HEK293 (cell line): ENCODE measurements at regions not wholly inside any gene's neighbourhood (a gene's known extent, or its start where the extent isn't known, plus 50 kb on each side); places are given as distances from the start of the nearest gene placed in this dataset.

Source experiments
- CTCF ChIA-PET: fragments of 350-600 bp; formaldehyde crosslinking; extraction: SDS; loops from one replicate; lab custom pipeline; 2021; ENCODE audit warnings: antibody characterized with exemption; lab: Yijun Ruan, JAX
- POLR2A ChIA-PET: fragments of 300-600 bp; formaldehyde crosslinking; extraction: SDS; loops from one replicate; lab custom pipeline; 2020; ENCODE audit warnings: antibody characterized with exemption, inconsistent platforms; lab: Yijun Ruan, JAX
- H3K27ac ChIP-seq: fragments of 200-500 bp; sonication (Bioruptor generic); 2 replicates; pipeline ENCODE4 v1.5.1; 2014; ENCODE audit warnings: low read depth, low read length, control low read depth, inconsistent platforms; ENCODE audit errors: extremely low read depth
- H3K36me3 ChIP-seq, 2 experiments: fragments of 200-500 bp in 1 of 2; sonication (Bioruptor generic) in 1 of 2; 1 replicate in 1 of 2; 2 replicates in 1 of 2; pipeline ENCODE4 v1.5.1; 2014 to 2017; ENCODE audit warnings: inconsistent platforms in 2 of 2, low read length in 2 of 2; ENCODE audit not compliant: control insufficient read depth in 2 of 2, insufficient read depth in 1 of 2
- H3K4me1 ChIP-seq: fragments of 200-500 bp; sonication (Bioruptor generic); 2 replicates; pipeline ENCODE4 v1.5.1; 2014; ENCODE audit warnings: mild to moderate bottlenecking, low read length, inconsistent platforms; ENCODE audit not compliant: control insufficient read depth, insufficient read depth
- H3K4me3 ChIP-seq: 2 replicates; pipeline ENCODE4 v1.5.1; 2011; ENCODE audit warnings: low read depth, mild to moderate bottlenecking, control low read depth, low read length, moderate library complexity
- H3K9me3 ChIP-seq: fragments of 200-500 bp; sonication (Bioruptor generic); 2 replicates; pipeline ENCODE4 v1.5.1; 2014; ENCODE audit warnings: low read depth, low read length, inconsistent platforms; ENCODE audit not compliant: control insufficient read depth, insufficient read depth
- BCL11B ChIP-seq: fragments of 450-650 bp; formaldehyde crosslinking; IDR thresholded peaks from 2 replicates; pipeline ENCODE4 v1.5.1; 2016; ENCODE audit warnings: low read depth, missing biosample characterization, missing genetic modification characterization
- HOXD13 ChIP-seq: sonication (generic); formaldehyde crosslinking; IDR thresholded peaks from 2 replicates; pipeline ENCODE4 v1.8.0; 2022; ENCODE audit warnings: missing genetic modification reagents, borderline replicate concordance
- KLF8 ChIP-seq: fragments of 450-650 bp; formaldehyde crosslinking; IDR thresholded peaks from 2 replicates; pipeline ENCODE4 v1.5.1; 2016; ENCODE audit warnings: missing biosample characterization, missing genetic modification characterization
- OSR2 ChIP-seq: fragments of 450-650 bp; formaldehyde crosslinking; IDR thresholded peaks from 2 replicates; pipeline ENCODE4 v1.5.1; 2016; ENCODE audit warnings: missing biosample characterization, missing genetic modification characterization
- PRDM1 ChIP-seq: fragments of 450-650 bp; formaldehyde crosslinking; IDR thresholded peaks from 2 replicates; pipeline ENCODE4; 2016; ENCODE audit warnings: missing biosample characterization, missing genetic modification characterization
- SETDB1 ChIP-seq: IDR thresholded peaks from one replicate; pipeline ENCODE4 v1.6.1; 2017; ENCODE audit warnings: mild to moderate bottlenecking, low read length, moderate library complexity, mixed read lengths; ENCODE audit not compliant: insufficient read length
- ZBTB17 ChIP-seq: fragments of 450-650 bp; formaldehyde crosslinking; IDR thresholded peaks from 2 replicates; pipeline ENCODE4 v1.5.1; 2016; ENCODE audit warnings: missing biosample characterization, missing genetic modification characterization
- ZBTB48 ChIP-seq: fragments of 450-650 bp; formaldehyde crosslinking; IDR thresholded peaks from 2 replicates; pipeline ENCODE4 v1.5.1; 2016; ENCODE audit warnings: missing biosample characterization, missing genetic modification characterization
- ZBTB7A ChIP-seq: fragments of 450-650 bp; formaldehyde crosslinking; IDR thresholded peaks from 2 replicates; pipeline ENCODE4 v1.5.1; 2016; ENCODE audit warnings: low read depth, missing biosample characterization, missing genetic modification characterization
- ZNF121 ChIP-seq: fragments of 450-650 bp; formaldehyde crosslinking; IDR thresholded peaks from 2 replicates; pipeline ENCODE4 v1.5.1; 2016; ENCODE audit warnings: missing biosample characterization, missing genetic modification characterization
- ZNF146 ChIP-seq: fragments of 450-650 bp; formaldehyde crosslinking; IDR thresholded peaks from 2 replicates; pipeline ENCODE4 v1.5.1; 2016; ENCODE audit warnings: missing biosample characterization, missing genetic modification characterization
- ZNF175 ChIP-seq: fragments of 450-650 bp; formaldehyde crosslinking; IDR thresholded peaks from 2 replicates; pipeline ENCODE4 v1.5.1; 2016; ENCODE audit warnings: missing biosample characterization, missing genetic modification characterization
- ZNF23 ChIP-seq: fragments of 450-650 bp; formaldehyde crosslinking; IDR thresholded peaks from 2 replicates; pipeline ENCODE4 v1.5.1; 2016; ENCODE audit warnings: missing biosample characterization, missing genetic modification characterization, borderline replicate concordance
- ZNF335 ChIP-seq: fragments of 450-650 bp; formaldehyde crosslinking; conservative IDR thresholded peaks from 2 replicates; pipeline ENCODE4 v1.5.1; 2016; ENCODE audit warnings: missing biosample characterization, missing genetic modification characterization
- ZNF416 ChIP-seq: fragments of 450-650 bp; formaldehyde crosslinking; IDR thresholded peaks from 2 replicates; pipeline ENCODE4 v1.5.1; 2016; ENCODE audit warnings: missing biosample characterization, missing genetic modification characterization
- ZNF501 ChIP-seq: fragments of 450-650 bp; formaldehyde crosslinking; IDR thresholded peaks from 2 replicates; pipeline ENCODE4 v1.5.1; 2016; ENCODE audit warnings: missing biosample characterization, missing genetic modification characterization
- ZNF530 ChIP-seq: fragments of 450-650 bp; formaldehyde crosslinking; IDR thresholded peaks from 2 replicates; pipeline ENCODE4 v1.5.1; 2016; ENCODE audit warnings: low read depth, missing biosample characterization, missing genetic modification characterization
- ZNF621 ChIP-seq: fragments of 450-650 bp; formaldehyde crosslinking; IDR thresholded peaks from 2 replicates; pipeline ENCODE4 v1.5.1; 2017; ENCODE audit warnings: missing biosample characterization, missing genetic modification characterization
- ZNF624 ChIP-seq: fragments of 450-650 bp; formaldehyde crosslinking; IDR thresholded peaks from 2 replicates; pipeline ENCODE4 v1.5.1; 2017; ENCODE audit warnings: missing biosample characterization, missing genetic modification characterization
- ZNF670 ChIP-seq: fragments of 450-650 bp; formaldehyde crosslinking; IDR thresholded peaks from 2 replicates; pipeline ENCODE4 v1.5.1; 2016; ENCODE audit warnings: missing biosample characterization, missing genetic modification characterization, low read depth
- ZNF76 ChIP-seq: fragments of 450-650 bp; formaldehyde crosslinking; IDR thresholded peaks from 2 replicates; pipeline ENCODE4; 2016; ENCODE audit warnings: low read depth, missing biosample characterization, missing genetic modification characterization, borderline replicate concordance
- ZXDB ChIP-seq: fragments of 450-650 bp; formaldehyde crosslinking; IDR thresholded peaks from 2 replicates; pipeline ENCODE4 v1.5.1; 2016; ENCODE audit warnings: missing biosample characterization, missing genetic modification characterization
- TF ChIP-seq, protein P1 (sequence below): fragments of 450-650 bp; formaldehyde crosslinking; IDR thresholded peaks from 2 replicates; pipeline ENCODE4 v1.5.1; 2016; ENCODE audit warnings: missing biosample characterization, missing genetic modification characterization
- TF ChIP-seq, protein P2 (sequence below): fragments of 450-650 bp; formaldehyde crosslinking; IDR thresholded peaks from 2 replicates; pipeline ENCODE4 v1.5.1; 2016; ENCODE audit warnings: missing biosample characterization, missing genetic modification characterization
- TF ChIP-seq, protein P3 (sequence below): fragments of 450-650 bp; formaldehyde crosslinking; IDR thresholded peaks from 2 replicates; pipeline ENCODE4 v1.5.1; 2016; ENCODE audit warnings: missing biosample characterization, missing genetic modification characterization
- TF ChIP-seq, protein P4 (sequence below): fragments of 450-650 bp; IDR thresholded peaks from 2 replicates; pipeline ENCODE4 v1.5.1; 2018; ENCODE audit warnings: missing biosample characterization, missing genetic modification characterization
- TF ChIP-seq, protein P5 (sequence below): fragments of 450-650 bp; formaldehyde crosslinking; IDR thresholded peaks from 2 replicates; pipeline ENCODE4 v1.5.1; 2016; ENCODE audit warnings: missing biosample characterization, missing genetic modification characterization

DNA sequence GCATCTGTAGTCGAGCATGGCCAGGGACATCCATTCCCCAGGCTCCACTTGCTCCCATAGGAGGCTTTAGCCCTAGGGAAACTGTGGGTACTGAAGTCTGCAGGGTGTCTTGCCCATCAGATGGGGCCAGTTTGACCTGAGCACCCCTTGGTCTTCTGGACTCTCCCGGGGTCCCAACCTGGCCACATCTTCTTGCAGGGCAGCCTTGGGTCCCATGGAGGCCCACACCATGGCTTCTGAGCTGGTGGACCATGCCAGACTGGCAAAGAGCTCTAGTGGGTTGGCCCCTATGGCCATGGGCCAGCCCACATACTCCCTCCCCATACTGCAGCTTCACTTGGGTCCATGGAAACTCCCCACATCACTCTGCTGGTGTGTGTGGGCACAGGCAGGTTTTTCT, 154.4 kb upstream of the PRLR start:
- no peak overlapping the region for H3K27ac ChIP-seq
- CTCF ChIA-PET, result no interaction called here

DNA sequence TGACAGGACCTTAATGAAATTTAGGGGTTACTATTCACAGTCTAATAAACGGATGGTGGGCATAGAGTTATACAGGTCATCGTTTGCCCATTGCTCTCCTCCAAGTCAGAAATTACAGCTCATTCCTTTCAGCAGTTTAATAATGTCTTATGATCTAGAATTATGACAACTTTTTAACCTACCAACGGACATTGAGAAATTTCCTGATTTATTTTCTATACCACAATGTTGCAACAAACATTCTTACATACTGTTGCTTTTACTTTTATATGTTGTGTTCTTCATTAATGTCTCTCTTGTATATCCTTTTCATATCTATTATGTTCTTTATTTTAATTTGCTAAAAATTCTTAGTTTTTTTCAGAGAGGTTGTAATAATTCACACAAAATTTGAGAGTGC, 152.8 kb upstream of the PRLR start:
- no peaks in the 10 kb centered on the region for H3K9me3 ChIP-seq
- H3K4me3 ChIP-seq, result no peak overlapping the region
- CTCF ChIA-PET, result no interaction called here
- H3K36me3 ChIP-seq, result no peaks in the 10 kb centered on the region
- POLR2A ChIA-PET, result no interaction called here
- H3K27ac ChIP-seq, result no peak overlapping the region
- H3K4me1 ChIP-seq, result no peaks in the 10 kb centered on the region
- no peak for TF ChIP-seq SETDB1
- TF ChIP-seq ZNF501 (tag by site-specific recombination), result no peak
- TF ChIP-seq ZNF175, result no peak
- TF ChIP-seq ZNF146 (tag by site-specific recombination), result no peak
- no peak for TF ChIP-seq ZBTB48 (tag by site-specific recombination)
- TF ChIP-seq ZNF624, result no peak
- no peak for TF ChIP-seq ZNF76 (tag by site-specific recombination)
- TF ChIP-seq ZBTB7A, result no peak
- no peak for TF ChIP-seq ZNF621 (tag by site-specific recombination)
- no peak for TF ChIP-seq ZXDB
- TF ChIP-seq, protein P1, sequence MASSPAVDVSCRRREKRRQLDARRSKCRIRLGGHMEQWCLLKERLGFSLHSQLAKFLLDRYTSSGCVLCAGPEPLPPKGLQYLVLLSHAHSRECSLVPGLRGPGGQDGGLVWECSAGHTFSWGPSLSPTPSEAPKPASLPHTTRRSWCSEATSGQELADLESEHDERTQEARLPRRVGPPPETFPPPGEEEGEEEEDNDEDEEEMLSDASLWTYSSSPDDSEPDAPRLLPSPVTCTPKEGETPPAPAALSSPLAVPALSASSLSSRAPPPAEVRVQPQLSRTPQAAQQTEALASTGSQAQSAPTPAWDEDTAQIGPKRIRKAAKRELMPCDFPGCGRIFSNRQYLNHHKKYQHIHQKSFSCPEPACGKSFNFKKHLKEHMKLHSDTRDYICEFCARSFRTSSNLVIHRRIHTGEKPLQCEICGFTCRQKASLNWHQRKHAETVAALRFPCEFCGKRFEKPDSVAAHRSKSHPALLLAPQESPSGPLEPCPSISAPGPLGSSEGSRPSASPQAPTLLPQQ (tag by site-specific recombination), result no peak
- no peak for TF ChIP-seq BCL11B (tag by site-specific recombination)

More for the DNA sequence above, 154.4 kb upstream of the PRLR start:
- no peak overlapping the region for H3K4me3 ChIP-seq
- no peaks in the 10 kb centered on the region for H3K36me3 ChIP-seq
- TF ChIP-seq, protein P2, sequence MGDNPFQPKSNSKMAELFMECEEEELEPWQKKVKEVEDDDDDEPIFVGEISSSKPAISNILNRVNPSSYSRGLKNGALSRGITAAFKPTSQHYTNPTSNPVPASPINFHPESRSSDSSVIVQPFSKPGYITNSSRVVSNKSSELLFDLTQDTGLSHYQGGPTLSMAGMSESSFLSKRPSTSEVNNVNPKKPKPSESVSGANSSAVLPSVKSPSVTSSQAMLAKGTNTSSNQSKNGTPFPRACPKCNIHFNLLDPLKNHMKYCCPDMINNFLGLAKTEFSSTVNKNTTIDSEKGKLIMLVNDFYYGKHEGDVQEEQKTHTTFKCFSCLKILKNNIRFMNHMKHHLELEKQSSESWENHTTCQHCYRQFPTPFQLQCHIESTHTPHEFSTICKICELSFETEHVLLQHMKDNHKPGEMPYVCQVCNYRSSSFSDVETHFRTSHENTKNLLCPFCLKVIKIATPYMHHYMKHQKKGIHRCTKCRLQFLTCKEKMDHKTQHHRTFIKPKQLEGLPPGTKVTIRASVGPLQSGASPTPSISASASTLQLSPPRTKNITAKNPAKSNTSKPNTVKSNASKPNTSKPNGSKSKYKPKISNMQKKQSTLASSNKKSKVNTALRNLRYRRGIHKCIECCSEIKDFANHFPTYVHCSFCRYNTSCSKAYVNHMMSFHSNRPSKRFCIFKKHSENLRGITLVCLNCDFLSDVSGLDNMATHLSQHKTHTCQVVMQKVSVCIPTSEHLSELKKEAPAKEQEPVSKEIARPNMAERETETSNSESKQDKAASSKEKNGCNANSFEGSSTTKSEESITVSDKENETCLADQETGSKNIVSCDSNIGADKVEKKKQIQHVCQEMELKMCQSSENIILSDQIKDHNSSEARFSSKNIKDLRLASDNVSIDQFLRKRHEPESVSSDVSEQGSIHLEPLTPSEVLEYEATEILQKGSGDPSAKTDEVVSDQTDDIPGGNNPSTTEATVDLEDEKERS, result no peak
- TF ChIP-seq, protein P3, sequence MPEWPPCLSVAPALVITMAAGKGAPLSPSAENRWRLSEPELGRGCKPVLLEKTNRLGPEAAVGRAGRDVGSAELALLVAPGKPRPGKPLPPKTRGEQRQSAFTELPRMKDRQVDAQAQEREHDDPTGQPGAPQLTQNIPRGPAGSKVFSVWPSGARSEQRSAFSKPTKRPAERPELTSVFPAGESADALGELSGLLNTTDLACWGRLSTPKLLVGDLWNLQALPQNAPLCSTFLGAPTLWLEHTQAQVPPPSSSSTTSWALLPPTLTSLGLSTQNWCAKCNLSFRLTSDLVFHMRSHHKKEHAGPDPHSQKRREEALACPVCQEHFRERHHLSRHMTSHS (tag by site-specific recombination), result no peak
- TF ChIP-seq ZNF670 (tag by site-specific recombination) (no peak), KLF8 (tag by site-specific recombination) (no peak), ZBTB17 (tag by site-specific recombination) (no peak), ZNF335 (tag by site-specific recombination) (no peak), ZNF23 (tag by site-specific recombination) (no peak), ZNF416 (no peak), ZBTB7A (no peak), ZNF624 (no peak), HOXD13 (no peak), ZNF501 (tag by site-specific recombination) (no peak), ZNF530 (tag by site-specific recombination) (no peak), ZNF121 (no peak), PRDM1 (tag by site-specific recombination) (no peak), SETDB1 (no peak), OSR2 (tag by site-specific recombination) (no peak)
- TF ChIP-seq, protein P4, sequence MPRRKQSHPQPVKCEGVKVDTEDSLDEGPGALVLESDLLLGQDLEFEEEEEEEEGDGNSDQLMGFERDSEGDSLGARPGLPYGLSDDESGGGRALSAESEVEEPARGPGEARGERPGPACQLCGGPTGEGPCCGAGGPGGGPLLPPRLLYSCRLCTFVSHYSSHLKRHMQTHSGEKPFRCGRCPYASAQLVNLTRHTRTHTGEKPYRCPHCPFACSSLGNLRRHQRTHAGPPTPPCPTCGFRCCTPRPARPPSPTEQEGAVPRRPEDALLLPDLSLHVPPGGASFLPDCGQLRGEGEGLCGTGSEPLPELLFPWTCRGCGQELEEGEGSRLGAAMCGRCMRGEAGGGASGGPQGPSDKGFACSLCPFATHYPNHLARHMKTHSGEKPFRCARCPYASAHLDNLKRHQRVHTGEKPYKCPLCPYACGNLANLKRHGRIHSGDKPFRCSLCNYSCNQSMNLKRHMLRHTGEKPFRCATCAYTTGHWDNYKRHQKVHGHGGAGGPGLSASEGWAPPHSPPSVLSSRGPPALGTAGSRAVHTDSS (tag by site-specific recombination), result no peak
- TF ChIP-seq, protein P5, sequence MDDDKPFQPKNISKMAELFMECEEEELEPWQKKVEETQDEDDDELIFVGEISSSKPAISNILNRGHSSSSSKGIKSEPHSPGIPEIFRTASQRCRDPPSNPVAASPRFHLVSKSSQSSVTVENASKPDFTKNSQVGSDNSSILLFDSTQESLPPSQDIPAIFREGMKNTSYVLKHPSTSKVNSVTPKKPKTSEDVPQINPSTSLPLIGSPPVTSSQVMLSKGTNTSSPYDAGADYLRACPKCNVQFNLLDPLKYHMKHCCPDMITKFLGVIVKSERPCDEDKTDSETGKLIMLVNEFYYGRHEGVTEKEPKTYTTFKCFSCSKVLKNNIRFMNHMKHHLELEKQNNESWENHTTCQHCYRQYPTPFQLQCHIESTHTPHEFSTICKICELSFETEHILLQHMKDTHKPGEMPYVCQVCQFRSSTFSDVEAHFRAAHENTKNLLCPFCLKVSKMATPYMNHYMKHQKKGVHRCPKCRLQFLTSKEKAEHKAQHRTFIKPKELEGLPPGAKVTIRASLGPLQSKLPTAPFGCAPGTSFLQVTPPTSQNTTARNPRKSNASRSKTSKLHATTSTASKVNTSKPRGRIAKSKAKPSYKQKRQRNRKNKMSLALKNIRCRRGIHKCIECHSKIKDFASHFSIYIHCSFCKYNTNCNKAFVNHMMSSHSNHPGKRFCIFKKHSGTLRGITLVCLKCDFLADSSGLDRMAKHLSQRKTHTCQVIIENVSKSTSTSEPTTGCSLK (tag by site-specific recombination), result no peak
- POLR2A ChIA-PET, result no interaction called here
- H3K4me1 ChIP-seq, result no peaks in the 10 kb centered on the region
- H3K9me3 ChIP-seq, result no peaks in the 10 kb centered on the region
